ENCODE measurements at regions not wholly inside any gene's neighbourhood (a gene's known extent, or its start where the extent isn't known, plus 50 kb on each side); places are given as distances from the start of the nearest gene placed in this dataset.

- TF ChIP-seq JUND (IDR thresholded peaks at IDR 0.05; ENCODE audit: low read depth): no peak
- in situ Hi-C loops (cut with HindIII; ENCODE audit: low pct_unique_long_range_greater_than_20kb, low sequenced_read_pairs): no loop called here
- DNase-seq (ENCODE audit: low read depth in 1 of 2, low spot score in 1 of 2): peak; percentile 2 to 50
Measured at GRCh38 chrX:36908801-36909675, 99.1 kb upstream of the FAM47C start.

GRCh38 chrX:36909676-36910030, 98.5 kb upstream of the FAM47C start:
- in situ Hi-C loops (cut with HindIII; ENCODE audit: low pct_unique_long_range_greater_than_20kb, low sequenced_read_pairs): no loop called here
- DNase-seq (ENCODE audit: low read depth in 1 of 2, low spot score in 1 of 2): peak in 1 of 2 experiments; percentile 15
- no peak for TF ChIP-seq JUND (IDR thresholded peaks at IDR 0.05; ENCODE audit: low read depth)

GRCh38 chrX:36913551-36913950, 94.6 kb upstream of the FAM47C start:
- in situ Hi-C loops (cut with HindIII; ENCODE audit: low pct_unique_long_range_greater_than_20kb, low sequenced_read_pairs): no loop called here
- DNase-seq (ENCODE audit: low read depth in 1 of 2, low spot score in 1 of 2): no peak
- TF ChIP-seq JUND (IDR thresholded peaks at IDR 0.05; ENCODE audit: low read depth): no peak

- TF ChIP-seq JUND (IDR thresholded peaks at IDR 0.05; ENCODE audit: low read depth): no peak
- no peak for DNase-seq (ENCODE audit: low read depth in 1 of 2, low spot score in 1 of 2)
- in situ Hi-C loops (cut with HindIII; ENCODE audit: low pct_unique_long_range_greater_than_20kb, low sequenced_read_pairs): no loop called here
Measured at GRCh38 chrX:36916941-36917340, 91.2 kb upstream of the FAM47C start.

- TF ChIP-seq JUND (IDR thresholded peaks at IDR 0.05; ENCODE audit: low read depth): no peak
- DNase-seq (ENCODE audit: low read depth in 1 of 2, low spot score in 1 of 2): no peak
- in situ Hi-C loops (cut with HindIII; ENCODE audit: low pct_unique_long_range_greater_than_20kb, low sequenced_read_pairs): no loop called here
Measured at GRCh38 chrX:36927712-36928111, 80.5 kb upstream of the FAM47C start.

- no peak for TF ChIP-seq JUND (IDR thresholded peaks at IDR 0.05; ENCODE audit: low read depth)
Measured at GRCh38 chrX:36930491-36930890, 77.7 kb upstream of the FAM47C start.

GRCh38 chrX:36947214-36947613, 61.0 kb upstream of the FAM47C start:
- in situ Hi-C loops (cut with HindIII; ENCODE audit: low pct_unique_long_range_greater_than_20kb, low sequenced_read_pairs): no loop called here
- DNase-seq (ENCODE audit: low read depth in 1 of 2, low spot score in 1 of 2): no peak
- TF ChIP-seq JUND (IDR thresholded peaks at IDR 0.05; ENCODE audit: low read depth): no peak

More at GRCh38 chrX:36930491-36930890, 77.7 kb upstream of the FAM47C start:
- DNase-seq (ENCODE audit: low read depth in 1 of 2, low spot score in 1 of 2): no peak
- in situ Hi-C loops (cut with HindIII; ENCODE audit: low pct_unique_long_range_greater_than_20kb, low sequenced_read_pairs): no loop called here

- no peak for TF ChIP-seq JUND (IDR thresholded peaks at IDR 0.05; ENCODE audit: low read depth)
- in situ Hi-C loops (cut with HindIII; ENCODE audit: low pct_unique_long_range_greater_than_20kb, low sequenced_read_pairs): no loop called here
- no peak for DNase-seq (ENCODE audit: low read depth in 1 of 2, low spot score in 1 of 2)
Measured at GRCh38 chrX:36950495-36951253, 57.5 kb upstream of the FAM47C start.

- in situ Hi-C loops (cut with HindIII; ENCODE audit: low pct_unique_long_range_greater_than_20kb, low sequenced_read_pairs): no loop called here
- DNase-seq (ENCODE audit: low read depth in 1 of 2, low spot score in 1 of 2): no peak
- no peak for TF ChIP-seq JUND (IDR thresholded peaks at IDR 0.05; ENCODE audit: low read depth)
Measured at GRCh38 chrX:36957425-36958328, 50.5 kb upstream of the FAM47C start.

Measured in T47D (cell line).